Heart right ventricle (tissue), 16 donors: ENCODE measurements at regions not wholly inside any gene's neighbourhood (a gene's known extent, or its start where the extent isn't known, plus 50 kb on each side); places are given as distances from the start of the nearest gene placed in this dataset.

ENCODE experiments used
- ATAC-seq, 8 donors: fragments of 200-7000 bp; cut with Tn5 transposase; one replicate each; pipeline ENCODE4 v1.9.1; 2020; ENCODE audit warnings: mild to moderate bottlenecking in 8 of 8, moderate library complexity in 8 of 8, moderate number of reproducible peaks in 1 of 8
- DNase-seq, 2 donors: peaks; one replicate each; pipeline ENCODE4 v3.0.0-alpha.2; 2020
- H3K27ac ChIP-seq, 10 donors: fragments of 200-600 bp; sonication (generic) in 2 of 10; one replicate each; pipeline versions ENCODE4 v1.5.0 to v1.8.0; 2020 to 2022; ENCODE audit warnings: mild to moderate bottlenecking in 3 of 10
- H3K27me3 ChIP-seq, 7 donors: fragments of 200-600 bp; one replicate each; pipeline ENCODE4 v1.8.0; 2021 to 2022; ENCODE audit warnings: mild to moderate bottlenecking in 2 of 7
- H3K36me3 ChIP-seq, 9 donors: fragments of 200-600 bp; sonication (generic) in 1 of 9; one replicate each; pipeline versions ENCODE4 v1.5.0 to v1.8.0; 2020 to 2022; ENCODE audit warnings: mild to moderate bottlenecking in 2 of 9
- H3K4me1 ChIP-seq, 9 donors: fragments of 200-600 bp; sonication (generic) in 1 of 9; one replicate each; pipeline versions ENCODE4 v1.5.0 to v1.8.0; 2020 to 2022; ENCODE audit warnings: mild to moderate bottlenecking in 4 of 9
- H3K4me3 ChIP-seq, 10 donors: fragments of 200-600 bp; sonication (generic) in 2 of 10; one replicate each; pipeline versions ENCODE4 v1.5.0 to v1.8.0; 2020 to 2022; ENCODE audit warnings: mild to moderate bottlenecking in 7 of 10, moderate library complexity in 2 of 10
- H3K9me3 ChIP-seq, 11 donors: fragments of 200-600 bp in 10 of 11; sonication (generic) in 2 of 11; one replicate each; pipeline versions ENCODE4 v1.5.0 to v1.8.0; 2013 to 2022; ENCODE audit warnings: mild to moderate bottlenecking in 2 of 11, control low read depth in 1 of 11, moderate library complexity in 1 of 11
- WGBS, 2 donors: extraction: QIAGEN DNeasy Blood & Tissue Kit; methylation state at CpG; one replicate each; pipeline ENCODE4 v1.1.7; 2013; ENCODE audit warnings: inconsistent platforms in 1 of 2; 5-methylcytosine and 5-hydroxymethylcytosine counted together
- intact Hi-C, 10 donors: fragments of 100-400 bp; cut with DNase I; formaldehyde crosslinking; loops; one replicate each; pipeline versions ENCODE4 v1.11.1 to v1.14.2; 2022
- TF ChIP-seq, protein P1 (sequence below), 9 donors: fragments of 200-600 bp; sonication (generic) in 2 of 9; IDR thresholded peaks; one replicate each; pipeline versions ENCODE4 v1.5.0 to v1.8.0; 2021 to 2022; ENCODE audit warnings: antibody characterized with exemption in 9 of 9, mild to moderate bottlenecking in 5 of 9, moderate library complexity in 1 of 9
- donor health status: Arrhythmogenic right ventricular cardiomyopathy.
- donor health status: ischemic (EF 13 %, LVEDD 7.1; RV severe dilation, severe dysfunction).
- donor health status: healthy with polysubstance abuse.
- donor health status: DM: no; HTN: yes; CAD: no.
- donor health status: DM: no; HTN: no; CAD: no.
- donor health status: ischemic (EF 25% LVEDD 6.9; RV normal size, moderate dysfunction).
- donor health status: ischemic (EF 25% LVEDD 5.7; RV mildly dilated, moderate dysfunction).
- donor health status: healthy.
- donor health status: DM: yes; HTN: yes; CAD: no.
- donor health status: Ischemic cardiomyopathy.
- donor health status: ischemic (EF 35%, LVEDD 5.7; RV mildly dilated, moderate dysfunction).
- donor health status: nonischemic (EF 11% LVEDD 7.7; RV severe dilation, severe dysfunction).
- donor health status: DM: yes; HTN: yes; CAD: no.
- donor health status: PGD.
- donor health status: ischemic (EF 29% LVEDD 5.4; RV normal size, mild dysfunction).
- donor health status: nonischemic (EF 23%, LVEDD 6.1; RV moderate dilation, normal function).

DNA sequence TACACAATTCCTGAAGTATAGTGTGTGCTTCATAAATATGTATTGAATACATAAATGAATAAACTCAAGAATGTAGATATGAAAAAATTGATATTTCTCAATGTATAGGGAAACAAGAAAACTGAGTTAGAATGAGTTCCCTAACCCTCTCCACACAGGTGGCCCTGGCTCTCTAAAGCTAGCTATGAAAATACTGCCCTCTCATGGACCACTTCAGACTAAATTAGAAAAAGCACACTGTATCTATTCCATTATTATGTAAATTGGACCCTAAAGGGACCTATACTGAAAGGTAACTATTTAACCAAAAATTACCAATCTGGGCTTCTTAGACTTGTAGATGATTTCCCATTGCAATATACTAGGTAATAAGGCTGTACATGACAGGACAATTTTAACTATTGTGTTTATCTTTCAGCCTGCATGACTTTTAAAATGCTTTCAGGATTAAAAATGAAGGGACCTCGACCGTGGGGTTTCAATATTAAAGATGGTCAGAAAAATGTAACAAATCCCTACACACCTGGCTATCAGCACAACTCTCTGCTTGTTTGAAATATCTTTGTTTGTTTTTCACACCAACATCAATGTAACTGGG, 672.5 kb upstream of the KIF2B start:
- no peak overlapping the region for H3K4me3 ChIP-seq
- DNase-seq (no peak), ATAC-seq (no peak)
- H3K4me1 ChIP-seq: no peaks in the 10 kb centered on the region
- H3K9me3 ChIP-seq: no peaks in the 10 kb centered on the region
- H3K27me3 ChIP-seq: no peaks in the 10 kb centered on the region
- H3K36me3 ChIP-seq: no peaks in the 10 kb centered on the region
- intact Hi-C loops: no loop called here
- WGBS, 2 donors: 87 to 89% methylated on average over 2 of the region's 2 CpGs
- TF ChIP-seq, protein P1, sequence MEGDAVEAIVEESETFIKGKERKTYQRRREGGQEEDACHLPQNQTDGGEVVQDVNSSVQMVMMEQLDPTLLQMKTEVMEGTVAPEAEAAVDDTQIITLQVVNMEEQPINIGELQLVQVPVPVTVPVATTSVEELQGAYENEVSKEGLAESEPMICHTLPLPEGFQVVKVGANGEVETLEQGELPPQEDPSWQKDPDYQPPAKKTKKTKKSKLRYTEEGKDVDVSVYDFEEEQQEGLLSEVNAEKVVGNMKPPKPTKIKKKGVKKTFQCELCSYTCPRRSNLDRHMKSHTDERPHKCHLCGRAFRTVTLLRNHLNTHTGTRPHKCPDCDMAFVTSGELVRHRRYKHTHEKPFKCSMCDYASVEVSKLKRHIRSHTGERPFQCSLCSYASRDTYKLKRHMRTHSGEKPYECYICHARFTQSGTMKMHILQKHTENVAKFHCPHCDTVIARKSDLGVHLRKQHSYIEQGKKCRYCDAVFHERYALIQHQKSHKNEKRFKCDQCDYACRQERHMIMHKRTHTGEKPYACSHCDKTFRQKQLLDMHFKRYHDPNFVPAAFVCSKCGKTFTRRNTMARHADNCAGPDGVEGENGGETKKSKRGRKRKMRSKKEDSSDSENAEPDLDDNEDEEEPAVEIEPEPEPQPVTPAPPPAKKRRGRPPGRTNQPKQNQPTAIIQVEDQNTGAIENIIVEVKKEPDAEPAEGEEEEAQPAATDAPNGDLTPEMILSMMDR (IDR thresholded peaks at IDR 0.05): peak in 5 of 9 donors; percentile 14 to 44 (median 25)
- H3K27ac ChIP-seq: no peak overlapping the region

DNA sequence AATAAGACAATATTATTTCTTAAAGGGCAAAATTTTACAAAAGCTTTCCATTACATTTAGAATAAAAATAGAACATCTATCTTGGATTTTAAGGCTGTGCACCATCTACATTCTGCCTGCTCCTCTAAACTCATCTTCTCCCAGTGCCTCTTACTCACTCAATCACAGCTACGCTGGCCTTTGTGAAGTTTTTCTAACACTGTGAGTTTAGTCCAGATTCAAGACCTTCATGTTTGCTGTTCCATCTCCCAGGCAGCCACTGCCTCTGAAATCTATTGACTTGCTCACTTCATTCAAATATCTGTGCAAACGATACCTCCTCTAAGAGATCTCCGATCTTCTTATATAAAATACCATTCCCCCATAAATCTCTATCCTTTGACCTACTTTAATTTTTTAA, 673.4 kb upstream of the KIF2B start:
- intact Hi-C loops: no loop called here
- Histone ChIP-seq H3K27ac (no peak overlapping the region), H3K9me3 (no peaks in the 10 kb centered on the region), H3K4me1 (no peaks in the 10 kb centered on the region), H3K36me3 (no peaks in the 10 kb centered on the region), H3K27me3 (no peaks in the 10 kb centered on the region), H3K4me3 (no peak overlapping the region)
- TF ChIP-seq, protein P1 (IDR thresholded peaks at IDR 0.05): no peak
- DNase-seq (no peak), ATAC-seq (no peak)
- 91 to 95% methylated on average over 3 of the region's 3 CpGs for WGBS, 2 donors

- Histone ChIP-seq H3K4me1 (no peaks in the 10 kb centered on the region), H3K36me3 (no peaks in the 10 kb centered on the region), H3K27me3 (no peaks in the 10 kb centered on the region), H3K27ac (no peak overlapping the region), H3K9me3 (no peaks in the 10 kb centered on the region), H3K4me3 (no peak overlapping the region)
- WGBS, 2 donors: 77 to 81% methylated on average over 1 of the region's 1 CpG
- TF ChIP-seq, protein P1 (IDR thresholded peaks at IDR 0.05): no peak
- DNase-seq (no peak), ATAC-seq (no peak)
- intact Hi-C loops: no loop called here
These were observed 674.7 kb upstream of the KIF2B start for GRCh38 chr17:53148058-53148457.

DNA sequence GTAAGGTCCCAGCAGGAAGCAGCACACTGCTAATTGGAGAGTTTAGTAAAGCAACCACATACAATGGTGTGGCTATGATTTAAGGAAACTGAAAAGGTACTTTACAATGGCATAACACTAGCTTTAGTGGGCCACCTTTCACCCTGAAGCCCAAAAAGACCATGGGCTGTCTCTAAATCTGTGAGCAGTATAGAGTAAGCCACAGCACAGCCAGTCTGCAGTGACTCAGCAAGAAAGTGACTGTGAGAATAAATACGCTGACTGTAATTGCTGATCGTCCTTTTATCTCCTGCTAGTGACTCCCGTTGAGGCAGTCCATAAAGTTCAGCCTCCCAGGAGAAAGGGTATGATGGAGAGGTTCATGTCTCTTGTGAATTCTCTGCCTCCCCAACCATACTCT, 679.8 kb upstream of the KIF2B start:
- Histone ChIP-seq H3K4me3 (no peak overlapping the region), H3K27me3 (no peaks in the 10 kb centered on the region), H3K9me3 (no peaks in the 10 kb centered on the region), H3K27ac (no peak overlapping the region), H3K4me1 (peaks cover 0 to 7% (median 0%) of the 10 kb centered on the region in 9 donors), H3K36me3 (no peaks in the 10 kb centered on the region)
- intact Hi-C loops: no loop called here
- DNase-seq (no peak), ATAC-seq (no peak)
- 19 to 38% methylated on average over 3 of the region's 3 CpGs for WGBS, 2 donors
- TF ChIP-seq, protein P1 (IDR thresholded peaks at IDR 0.05): no peak
